ENCODE measurements at regions not wholly inside any gene's neighbourhood (a gene's known extent, or its start where the extent isn't known, plus 50 kb on each side); places are given as distances from the start of the nearest gene placed in this dataset.

- Mint-ChIP-seq H3K9me3 (ENCODE audit: low read depth, unreplicated experiment) (no peaks in the 10 kb centered on the region), H3K27ac (ENCODE audit: unreplicated experiment) (no peak overlapping the region), H3K4me3 (ENCODE audit: low read depth, unreplicated experiment) (no peak overlapping the region), H3K27me3 (ENCODE audit: unreplicated experiment) (no peaks in the 10 kb centered on the region), H3K4me1 (ENCODE audit: low read depth, unreplicated experiment) (peaks cover 17% of the 10 kb centered on the region), H3K36me3 (ENCODE audit: insufficient read depth, unreplicated experiment) (no peaks in the 10 kb centered on the region)
- intact Hi-C loops (cut with micrococcal nuclease; ENCODE audit: unreplicated experiment), result loop anchor here (1.0 to 5.0 kb wide), 3 partner anchors 104 to 262 kb away; no protein-coding TSS in a partner anchor
- no peak for DNase-seq
- CTCF ChIA-PET, result no interaction called here
- no TSS peak for BruUV-seq (replicated peaks)
- TF ChIP-seq, protein P1, sequence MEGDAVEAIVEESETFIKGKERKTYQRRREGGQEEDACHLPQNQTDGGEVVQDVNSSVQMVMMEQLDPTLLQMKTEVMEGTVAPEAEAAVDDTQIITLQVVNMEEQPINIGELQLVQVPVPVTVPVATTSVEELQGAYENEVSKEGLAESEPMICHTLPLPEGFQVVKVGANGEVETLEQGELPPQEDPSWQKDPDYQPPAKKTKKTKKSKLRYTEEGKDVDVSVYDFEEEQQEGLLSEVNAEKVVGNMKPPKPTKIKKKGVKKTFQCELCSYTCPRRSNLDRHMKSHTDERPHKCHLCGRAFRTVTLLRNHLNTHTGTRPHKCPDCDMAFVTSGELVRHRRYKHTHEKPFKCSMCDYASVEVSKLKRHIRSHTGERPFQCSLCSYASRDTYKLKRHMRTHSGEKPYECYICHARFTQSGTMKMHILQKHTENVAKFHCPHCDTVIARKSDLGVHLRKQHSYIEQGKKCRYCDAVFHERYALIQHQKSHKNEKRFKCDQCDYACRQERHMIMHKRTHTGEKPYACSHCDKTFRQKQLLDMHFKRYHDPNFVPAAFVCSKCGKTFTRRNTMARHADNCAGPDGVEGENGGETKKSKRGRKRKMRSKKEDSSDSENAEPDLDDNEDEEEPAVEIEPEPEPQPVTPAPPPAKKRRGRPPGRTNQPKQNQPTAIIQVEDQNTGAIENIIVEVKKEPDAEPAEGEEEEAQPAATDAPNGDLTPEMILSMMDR (IDR thresholded peaks at IDR 0.05; ENCODE audit: unreplicated experiment), result no peak
These were observed 179.6 kb downstream of the GASK1B start for GRCh38 chr4:157992948-157993839.

- H3K36me3 Mint-ChIP-seq (ENCODE audit: insufficient read depth, unreplicated experiment), result no peaks in the 10 kb centered on the region
- peak; percentile 60 for DNase-seq
- no TSS peak for BruUV-seq (replicated peaks)
- no peaks in the 10 kb centered on the region for H3K27me3 Mint-ChIP-seq (ENCODE audit: unreplicated experiment)
- peaks cover 11% of the 10 kb centered on the region for H3K4me1 Mint-ChIP-seq (ENCODE audit: low read depth, unreplicated experiment)
- H3K9me3 Mint-ChIP-seq (ENCODE audit: low read depth, unreplicated experiment), result no peaks in the 10 kb centered on the region
- TF ChIP-seq, protein P1 (IDR thresholded peaks at IDR 0.05; ENCODE audit: unreplicated experiment), result peak; percentile 29
- intact Hi-C loops (cut with micrococcal nuclease; ENCODE audit: unreplicated experiment), result loop anchor here (1.0 to 5.0 kb wide), 3 partner anchors 105 to 263 kb away; no protein-coding TSS in a partner anchor
- H3K4me3 Mint-ChIP-seq (ENCODE audit: low read depth, unreplicated experiment), result no peak overlapping the region
- H3K27ac Mint-ChIP-seq (ENCODE audit: unreplicated experiment), result no peak overlapping the region
- CTCF ChIA-PET, result no interaction called here
These were observed 180.7 kb downstream of the GASK1B start for GRCh38 chr4:157992038-157992705.

DNA sequence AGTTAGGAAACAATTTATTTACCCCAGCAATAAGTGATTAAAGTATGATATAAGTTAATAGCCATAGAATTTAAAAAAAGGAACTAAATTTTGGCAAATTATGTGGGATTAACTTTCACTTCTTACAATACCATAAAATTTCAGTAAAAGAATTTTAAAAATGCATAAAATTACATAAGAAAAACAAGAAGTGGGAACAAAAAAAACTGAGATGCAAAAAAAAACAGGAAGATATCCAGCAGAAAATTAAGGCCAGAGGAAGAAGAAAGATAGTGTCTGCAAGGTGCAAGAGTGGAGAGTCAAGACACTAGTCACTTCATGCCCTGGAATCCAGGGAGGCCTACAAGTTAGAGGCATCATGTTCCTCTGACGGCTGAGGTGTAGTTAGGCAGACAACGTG, 184.2 kb downstream of the GASK1B start:
- no peak for DNase-seq
- no peaks in the 10 kb centered on the region for H3K36me3 Mint-ChIP-seq (ENCODE audit: insufficient read depth, unreplicated experiment)
- peaks cover 4% of the 10 kb centered on the region for H3K9me3 Mint-ChIP-seq (ENCODE audit: low read depth, unreplicated experiment)
- H3K4me1 Mint-ChIP-seq (ENCODE audit: low read depth, unreplicated experiment), result no peaks in the 10 kb centered on the region
- TF ChIP-seq, protein P1 (IDR thresholded peaks at IDR 0.05; ENCODE audit: unreplicated experiment), result no peak
- intact Hi-C loops (cut with micrococcal nuclease; ENCODE audit: unreplicated experiment), result no loop called here
- CTCF ChIA-PET, result no interaction called here
- H3K27ac Mint-ChIP-seq (ENCODE audit: unreplicated experiment), result no peak overlapping the region
- no peak overlapping the region for H3K4me3 Mint-ChIP-seq (ENCODE audit: low read depth, unreplicated experiment)
- BruUV-seq (replicated peaks), result no TSS peak
- H3K27me3 Mint-ChIP-seq (ENCODE audit: unreplicated experiment), result no peaks in the 10 kb centered on the region

GRCh38 chr4:157984285-157984911, 188.4 kb downstream of the GASK1B start:
- intact Hi-C loops (cut with micrococcal nuclease; ENCODE audit: unreplicated experiment), result no loop called here
- no peak overlapping the region for H3K4me3 Mint-ChIP-seq (ENCODE audit: low read depth, unreplicated experiment)
- CTCF ChIA-PET, result interaction anchor here (0.7 kb wide), 2 partner anchors 250 to 466 kb away, joined by 3 to 4 read pairs; no protein-coding TSS in a partner anchor
- no peak for DNase-seq
- H3K36me3 Mint-ChIP-seq (ENCODE audit: insufficient read depth, unreplicated experiment), result no peaks in the 10 kb centered on the region
- H3K27ac Mint-ChIP-seq (ENCODE audit: unreplicated experiment), result no peak overlapping the region
- H3K9me3 Mint-ChIP-seq (ENCODE audit: low read depth, unreplicated experiment), result peaks cover 4% of the 10 kb centered on the region
- H3K27me3 Mint-ChIP-seq (ENCODE audit: unreplicated experiment), result no peaks in the 10 kb centered on the region
- no TSS peak for BruUV-seq (replicated peaks)
- TF ChIP-seq, protein P1 (IDR thresholded peaks at IDR 0.05; ENCODE audit: unreplicated experiment), result no peak
- no peaks in the 10 kb centered on the region for H3K4me1 Mint-ChIP-seq (ENCODE audit: low read depth, unreplicated experiment)

Data from Calu3 (cell line).